Neural cell (in vitro differentiated cells): ENCODE measurements at regions not wholly inside any gene's neighbourhood (a gene's known extent, or its start where the extent isn't known, plus 50 kb on each side); places are given as distances from the start of the nearest gene placed in this dataset.

ENCODE experiments used
- H2AFZ ChIP-seq: fragments of 200-600, 300-800 bp; sonication (generic), shearing (Covaris generic); 2 replicates; pipeline ENCODE4 v1.6.0; 2014; ENCODE audit warnings: low read depth, mild to moderate bottlenecking, antibody characterized with exemption, low read length, moderate library complexity
- H3F3A ChIP-seq: fragments of 200-600 bp; shearing (Covaris generic); 2 replicates; pipeline ENCODE4 v1.6.1; 2016; ENCODE audit warnings: mild to moderate bottlenecking, moderate library complexity, mixed read lengths, antibody characterized with exemption, low read length; ENCODE audit not compliant: insufficient read depth, poor library complexity, severe bottlenecking
- H3K27ac ChIP-seq: fragments of 200-600, 300-800 bp; sonication (generic), shearing (Covaris generic); 2 replicates; pipeline ENCODE4 v1.5.1; 2014; ENCODE audit warnings: mild to moderate bottlenecking, low read length, moderate library complexity
- H3K27me3 ChIP-seq: fragments of 300-800, 200-600 bp; sonication (generic), shearing (Covaris generic); 2 replicates; pipeline ENCODE4 v1.6.0; 2014; ENCODE audit warnings: mild to moderate bottlenecking, low read depth, low read length, moderate library complexity; ENCODE audit not compliant: insufficient read depth
- H3K36me3 ChIP-seq: fragments of 300-800, 200-600 bp; sonication (generic), shearing (Covaris generic); 2 replicates; pipeline ENCODE4 v1.5.1; 2014; ENCODE audit warnings: mild to moderate bottlenecking, antibody characterized with exemption, low read length, moderate library complexity; ENCODE audit not compliant: insufficient read depth
- H3K4me2 ChIP-seq: fragments of 300-800, 200-600 bp; sonication (generic), shearing (Covaris generic); 2 replicates; pipeline ENCODE4 v1.6.0; 2014; ENCODE audit warnings: mild to moderate bottlenecking, low read length
- H3K4me3 ChIP-seq: fragments of 300-800, 200-600 bp; sonication (generic), shearing (Covaris generic); 2 replicates; pipeline ENCODE4 v1.5.1; 2014; ENCODE audit warnings: mild to moderate bottlenecking, low read length, moderate library complexity
- H3K79me2 ChIP-seq: fragments of 200-600 bp; shearing (Covaris generic); replicated peaks from 2 replicates; pipeline ENCODE4 v1.6.0; 2014; ENCODE audit warnings: mild to moderate bottlenecking, low read length, moderate library complexity; ENCODE audit not compliant: insufficient read depth
- H3K9ac ChIP-seq: fragments of 300-800, 200-600 bp; sonication (generic), shearing (Covaris generic); 2 replicates; pipeline ENCODE4 v1.6.1; 2016; ENCODE audit warnings: mild to moderate bottlenecking, low read length, mixed read lengths
- H3K9me2 ChIP-seq: fragments of 200-600 bp; shearing (Covaris generic); 2 replicates; pipeline ENCODE4 v1.6.1; 2016; ENCODE audit warnings: mild to moderate bottlenecking, low read length, mixed read lengths; ENCODE audit not compliant: insufficient read depth
- H3K9me3 ChIP-seq: fragments of 200-600, 300-800 bp; sonication (generic), shearing (Covaris generic); 2 replicates; pipeline ENCODE4 v1.6.1; 2016; ENCODE audit warnings: mild to moderate bottlenecking, mixed run types, low read length, moderate library complexity, mixed read lengths
- H4K20me1 ChIP-seq: fragments of 200-600 bp; shearing (Covaris generic); 2 replicates; pipeline ENCODE4 v1.6.1; 2016; ENCODE audit warnings: mild to moderate bottlenecking, mixed run types; ENCODE audit not compliant: insufficient read depth
- EP300 ChIP-seq: fragments of 450-650 bp; conservative IDR thresholded peaks from 2 replicates; pipeline ENCODE4 v1.6.1; 2014; ENCODE audit warnings: antibody characterized with exemption, mild to moderate bottlenecking, moderate library complexity; ENCODE audit not compliant: poor library complexity, severe bottlenecking
- EZH2 ChIP-seq: fragments of 200-600, 300-800 bp; shearing (Covaris generic), sonication (generic); IDR thresholded peaks from 2 replicates; pipeline ENCODE4 v1.6.1; 2014; ENCODE audit warnings: antibody characterized with exemption, low read length, borderline replicate concordance, mild to moderate bottlenecking; ENCODE audit not compliant: insufficient read depth, poor library complexity, severe bottlenecking
- MXI1 ChIP-seq: fragments of 450-650 bp; conservative IDR thresholded peaks from 2 replicates; pipeline ENCODE4 v1.6.1; 2014; ENCODE audit warnings: antibody characterized with exemption, mild to moderate bottlenecking; ENCODE audit not compliant: poor library complexity, severe bottlenecking
- POLR2AphosphoS5 ChIP-seq: IDR thresholded peaks from 2 replicates; pipeline ENCODE4 v1.6.1; 2012
- RAD21 ChIP-seq: fragments of 450-650 bp; conservative IDR thresholded peaks from 2 replicates; pipeline ENCODE4 v1.6.1; 2014; ENCODE audit warnings: antibody characterized with exemption, mild to moderate bottlenecking, moderate library complexity
- SMC3 ChIP-seq: fragments of 450-650 bp; conservative IDR thresholded peaks from 2 replicates; pipeline ENCODE4 v1.6.1; 2014; ENCODE audit warnings: antibody characterized with exemption, mild to moderate bottlenecking, moderate library complexity; ENCODE audit not compliant: poor library complexity
- TAF1 ChIP-seq: IDR thresholded peaks from 2 replicates; pipeline ENCODE4 v1.6.1; 2012; ENCODE audit warnings: low read depth
- TF ChIP-seq, protein P1 (sequence below): fragments of 450-650 bp; IDR thresholded peaks from 2 replicates; pipeline ENCODE4 v1.5.1; 2014; ENCODE audit warnings: antibody characterized with exemption, mild to moderate bottlenecking, moderate library complexity; ENCODE audit not compliant: poor library complexity, severe bottlenecking
- TF ChIP-seq, protein P2 (sequence below): IDR thresholded peaks from 2 replicates; pipeline ENCODE4 v1.6.1; 2012; ENCODE audit warnings: borderline replicate concordance

DNA sequence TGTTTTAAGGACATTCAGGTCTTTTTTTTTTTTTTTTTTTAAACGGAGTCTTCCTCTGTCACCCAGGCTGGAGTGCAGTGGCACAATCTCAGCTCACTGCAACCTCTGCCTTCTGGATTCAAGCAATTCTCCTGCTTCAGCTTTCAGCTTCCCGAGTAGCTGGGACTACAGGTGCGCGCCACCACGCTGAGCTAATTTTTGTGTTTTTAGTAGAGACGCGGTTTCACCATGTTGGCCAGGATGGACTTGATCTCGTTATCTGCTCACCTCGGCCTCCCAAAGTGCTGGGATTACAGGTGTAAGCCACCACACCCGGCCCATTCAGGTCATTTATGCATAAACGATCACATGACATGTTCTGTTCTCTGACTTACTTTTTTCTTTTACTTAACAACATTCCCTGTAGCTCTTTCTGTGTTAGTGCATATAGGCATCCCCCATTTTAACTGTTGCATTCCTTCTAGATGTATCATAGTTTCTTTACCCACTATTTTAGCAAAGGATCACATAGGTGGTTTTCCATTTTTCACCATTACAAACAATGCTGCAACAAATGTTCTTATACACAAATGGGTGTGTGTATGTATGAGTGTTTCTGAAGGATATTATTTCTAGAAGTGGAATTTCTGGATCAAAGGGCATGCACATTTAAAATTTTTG lies 74.2 kb downstream of the ARF6 start:
- no peaks in the 10 kb centered on the region for H3K9me2 ChIP-seq
- H3K79me2 ChIP-seq = no peaks in the 10 kb centered on the region
- H3K36me3 ChIP-seq = no peaks in the 10 kb centered on the region
- H3K9me3 ChIP-seq = no peaks in the 10 kb centered on the region
- H3K27me3 ChIP-seq = no peaks in the 10 kb centered on the region
- H2AFZ ChIP-seq = no peak overlapping the region
- TF ChIP-seq SMC3 (no peak), EP300 (no peak), MXI1 (no peak), TAF1 (no peak), RAD21 (no peak), POLR2AphosphoS5 (no peak), EZH2 (no peak)
- TF ChIP-seq, protein P1, sequence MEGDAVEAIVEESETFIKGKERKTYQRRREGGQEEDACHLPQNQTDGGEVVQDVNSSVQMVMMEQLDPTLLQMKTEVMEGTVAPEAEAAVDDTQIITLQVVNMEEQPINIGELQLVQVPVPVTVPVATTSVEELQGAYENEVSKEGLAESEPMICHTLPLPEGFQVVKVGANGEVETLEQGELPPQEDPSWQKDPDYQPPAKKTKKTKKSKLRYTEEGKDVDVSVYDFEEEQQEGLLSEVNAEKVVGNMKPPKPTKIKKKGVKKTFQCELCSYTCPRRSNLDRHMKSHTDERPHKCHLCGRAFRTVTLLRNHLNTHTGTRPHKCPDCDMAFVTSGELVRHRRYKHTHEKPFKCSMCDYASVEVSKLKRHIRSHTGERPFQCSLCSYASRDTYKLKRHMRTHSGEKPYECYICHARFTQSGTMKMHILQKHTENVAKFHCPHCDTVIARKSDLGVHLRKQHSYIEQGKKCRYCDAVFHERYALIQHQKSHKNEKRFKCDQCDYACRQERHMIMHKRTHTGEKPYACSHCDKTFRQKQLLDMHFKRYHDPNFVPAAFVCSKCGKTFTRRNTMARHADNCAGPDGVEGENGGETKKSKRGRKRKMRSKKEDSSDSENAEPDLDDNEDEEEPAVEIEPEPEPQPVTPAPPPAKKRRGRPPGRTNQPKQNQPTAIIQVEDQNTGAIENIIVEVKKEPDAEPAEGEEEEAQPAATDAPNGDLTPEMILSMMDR = no peak
- TF ChIP-seq, protein P2, sequence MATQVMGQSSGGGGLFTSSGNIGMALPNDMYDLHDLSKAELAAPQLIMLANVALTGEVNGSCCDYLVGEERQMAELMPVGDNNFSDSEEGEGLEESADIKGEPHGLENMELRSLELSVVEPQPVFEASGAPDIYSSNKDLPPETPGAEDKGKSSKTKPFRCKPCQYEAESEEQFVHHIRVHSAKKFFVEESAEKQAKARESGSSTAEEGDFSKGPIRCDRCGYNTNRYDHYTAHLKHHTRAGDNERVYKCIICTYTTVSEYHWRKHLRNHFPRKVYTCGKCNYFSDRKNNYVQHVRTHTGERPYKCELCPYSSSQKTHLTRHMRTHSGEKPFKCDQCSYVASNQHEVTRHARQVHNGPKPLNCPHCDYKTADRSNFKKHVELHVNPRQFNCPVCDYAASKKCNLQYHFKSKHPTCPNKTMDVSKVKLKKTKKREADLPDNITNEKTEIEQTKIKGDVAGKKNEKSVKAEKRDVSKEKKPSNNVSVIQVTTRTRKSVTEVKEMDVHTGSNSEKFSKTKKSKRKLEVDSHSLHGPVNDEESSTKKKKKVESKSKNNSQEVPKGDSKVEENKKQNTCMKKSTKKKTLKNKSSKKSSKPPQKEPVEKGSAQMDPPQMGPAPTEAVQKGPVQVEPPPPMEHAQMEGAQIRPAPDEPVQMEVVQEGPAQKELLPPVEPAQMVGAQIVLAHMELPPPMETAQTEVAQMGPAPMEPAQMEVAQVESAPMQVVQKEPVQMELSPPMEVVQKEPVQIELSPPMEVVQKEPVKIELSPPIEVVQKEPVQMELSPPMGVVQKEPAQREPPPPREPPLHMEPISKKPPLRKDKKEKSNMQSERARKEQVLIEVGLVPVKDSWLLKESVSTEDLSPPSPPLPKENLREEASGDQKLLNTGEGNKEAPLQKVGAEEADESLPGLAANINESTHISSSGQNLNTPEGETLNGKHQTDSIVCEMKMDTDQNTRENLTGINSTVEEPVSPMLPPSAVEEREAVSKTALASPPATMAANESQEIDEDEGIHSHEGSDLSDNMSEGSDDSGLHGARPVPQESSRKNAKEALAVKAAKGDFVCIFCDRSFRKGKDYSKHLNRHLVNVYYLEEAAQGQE = no peak
- no peak overlapping the region for H3K4me3 ChIP-seq
- H4K20me1 ChIP-seq = no peaks in the 10 kb centered on the region
- H3K4me2 ChIP-seq = no peak overlapping the region
- H3K9ac ChIP-seq = no peak overlapping the region
- no peak overlapping the region for H3K27ac ChIP-seq
- no peaks in the 10 kb centered on the region for H3F3A ChIP-seq

DNA sequence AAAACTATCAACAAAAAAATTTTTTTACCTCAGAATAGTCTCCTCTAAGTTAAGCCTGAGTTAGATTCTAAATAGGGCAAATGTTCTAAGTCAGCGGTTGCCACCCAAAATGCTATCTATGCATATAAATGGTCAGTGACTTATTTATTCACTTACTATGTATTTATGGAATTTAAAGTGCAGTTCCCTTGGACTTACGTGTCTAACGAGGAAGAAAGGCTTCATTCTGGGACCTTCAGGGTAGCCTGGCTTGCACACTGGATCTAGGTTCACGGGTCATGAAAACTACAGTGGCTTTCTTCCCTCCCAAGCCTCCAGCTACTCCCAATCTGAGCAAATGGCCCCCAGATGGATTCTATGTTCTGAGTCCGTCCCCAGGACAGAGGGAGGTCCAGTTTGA lies 77.1 kb downstream of the ARF6 start:
- no peaks in the 10 kb centered on the region for H3K27me3 ChIP-seq
- no peak for TF ChIP-seq TAF1
- TF ChIP-seq EZH2 = no peak
- no peaks in the 10 kb centered on the region for H4K20me1 ChIP-seq
- no peaks in the 10 kb centered on the region for H3K36me3 ChIP-seq
- no peak overlapping the region for H3K9ac ChIP-seq
- no peak overlapping the region for H3K4me2 ChIP-seq
- H3K9me2 ChIP-seq = no peaks in the 10 kb centered on the region
- no peak overlapping the region for H3K4me3 ChIP-seq
- H3K9me3 ChIP-seq = no peaks in the 10 kb centered on the region
- no peaks in the 10 kb centered on the region for H3K79me2 ChIP-seq
- H3K27ac ChIP-seq = no peak overlapping the region
- H3F3A ChIP-seq = no peaks in the 10 kb centered on the region
- H2AFZ ChIP-seq = no peak overlapping the region
